HS-5 (cell line): ENCODE measurements at regions not wholly inside any gene's neighbourhood (a gene's known extent, or its start where the extent isn't known, plus 50 kb on each side); places are given as distances from the start of the nearest gene placed in this dataset.

Source experiments
- DNase-seq: peaks from one replicate; pipeline ENCODE4 v3.0.0-alpha.2; 2012; ENCODE audit warnings: low read depth

GRCh38 chr2:167900435-167901114, 346.8 kb downstream of the STK39 start:
- no peak for DNase-seq

- DNase-seq, result no peak
Measured at GRCh38 chr2:167898340-167898739, 349.1 kb downstream of the STK39 start.

- no peak for DNase-seq
Measured at GRCh38 chr2:167891841-167892240, 355.6 kb downstream of the STK39 start.

GRCh38 chr2:167890739-167891138, 356.7 kb downstream of the STK39 start:
- no peak for DNase-seq

- DNase-seq, result no peak
Measured at GRCh38 chr2:167880415-167880814, 367.0 kb downstream of the STK39 start.

GRCh38 chr2:167875529-167875928, 371.9 kb downstream of the STK39 start:
- DNase-seq, result no peak

- DNase-seq, result no peak
Measured at GRCh38 chr2:167874812-167875211, 372.6 kb downstream of the STK39 start.

- no peak for DNase-seq
Measured at GRCh38 chr2:167871286-167871685, 376.1 kb downstream of the STK39 start.

- no peak for DNase-seq
Measured at GRCh38 chr2:167869200-167869599, 378.2 kb downstream of the STK39 start.

GRCh38 chr2:167863377-167863776, 384.0 kb downstream of the STK39 start:
- no peak for DNase-seq

GRCh38 chr2:167862782-167863181, 384.6 kb downstream of the STK39 start:
- DNase-seq, result peak; percentile 58

- DNase-seq, result no peak
Measured at GRCh38 chr2:167862296-167862695, 385.1 kb downstream of the STK39 start.

- no peak for DNase-seq
Measured at GRCh38 chr2:167861574-167862193, 385.7 kb downstream of the STK39 start.

- no peak for DNase-seq
Measured at GRCh38 chr2:167860082-167860481, 387.3 kb downstream of the STK39 start.

GRCh38 chr2:167859676-167860075, 387.7 kb downstream of the STK39 start:
- DNase-seq, result no peak

GRCh38 chr2:167858086-167858485, 389.3 kb downstream of the STK39 start:
- DNase-seq, result no peak

- no peak for DNase-seq
Measured at GRCh38 chr2:167857416-167857815, 390.0 kb downstream of the STK39 start.

- DNase-seq, result no peak
Measured at GRCh38 chr2:167856190-167856589, 391.2 kb downstream of the STK39 start.

- DNase-seq, result no peak
Measured at GRCh38 chr2:167855211-167855610, 392.2 kb downstream of the STK39 start.

GRCh38 chr2:167853717-167854116, 393.7 kb downstream of the STK39 start:
- DNase-seq, result no peak

- DNase-seq, result no peak
Measured at GRCh38 chr2:167851876-167852275, 395.5 kb downstream of the STK39 start.

- no peak for DNase-seq
Measured at GRCh38 chr2:167851323-167851860, 396.0 kb downstream of the STK39 start.

GRCh38 chr2:167844714-167845530, 402.5 kb downstream of the STK39 start:
- no peak for DNase-seq
